Prostate gland (tissue), 2 donors: ENCODE measurements at regions not wholly inside any gene's neighbourhood (a gene's known extent, or its start where the extent isn't known, plus 50 kb on each side); places are given as distances from the start of the nearest gene placed in this dataset.

Experiments
- POLR2A ChIP-seq: fragments of 450-650 bp; IDR thresholded peaks from one replicate; pipeline ENCODE4 v1.6.1; 2016; ENCODE audit warnings: antibody characterized with exemption, mild to moderate bottlenecking
- TF ChIP-seq, protein P1 (sequence below), 4 experiments: fragments of 200-600 bp in 2 of 4; fragments of 450-650 bp in 2 of 4; sonication (generic) in 2 of 4; IDR thresholded peaks; 1 replicate in 3 of 4; 2 replicates in 1 of 4; pipeline ENCODE4 v1.5.1; 2016 to 2019; ENCODE audit warnings: antibody characterized with exemption in 4 of 4, mild to moderate bottlenecking in 2 of 4, moderate library complexity in 2 of 4

DNA sequence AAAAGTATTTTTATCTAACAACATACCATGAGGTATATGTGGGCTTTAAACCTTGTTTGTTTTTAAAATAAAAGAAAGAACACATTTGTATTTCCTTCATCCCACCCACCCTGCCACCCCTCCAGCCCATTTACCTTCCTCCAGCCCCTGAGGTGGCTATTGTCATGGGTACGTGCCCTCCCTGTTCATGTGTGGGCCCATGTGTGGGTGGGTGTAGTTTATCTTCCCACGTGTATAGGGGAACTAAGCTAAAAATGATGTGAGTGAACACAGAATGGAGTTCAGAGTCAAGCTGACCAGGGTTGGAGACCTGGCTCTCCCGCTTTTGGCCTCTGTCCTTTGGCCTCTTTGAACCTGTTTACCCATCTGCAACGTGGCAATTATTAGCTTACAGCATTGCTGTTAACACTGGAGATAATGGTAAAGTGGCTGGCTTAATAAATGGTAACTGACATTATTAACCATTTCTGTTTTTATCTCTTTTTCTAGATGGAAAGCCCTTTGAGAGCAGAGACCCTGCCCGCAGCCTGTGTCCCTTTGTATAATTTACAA is 78.1 kb upstream of the WDR26 start:
- TF ChIP-seq, protein P1, sequence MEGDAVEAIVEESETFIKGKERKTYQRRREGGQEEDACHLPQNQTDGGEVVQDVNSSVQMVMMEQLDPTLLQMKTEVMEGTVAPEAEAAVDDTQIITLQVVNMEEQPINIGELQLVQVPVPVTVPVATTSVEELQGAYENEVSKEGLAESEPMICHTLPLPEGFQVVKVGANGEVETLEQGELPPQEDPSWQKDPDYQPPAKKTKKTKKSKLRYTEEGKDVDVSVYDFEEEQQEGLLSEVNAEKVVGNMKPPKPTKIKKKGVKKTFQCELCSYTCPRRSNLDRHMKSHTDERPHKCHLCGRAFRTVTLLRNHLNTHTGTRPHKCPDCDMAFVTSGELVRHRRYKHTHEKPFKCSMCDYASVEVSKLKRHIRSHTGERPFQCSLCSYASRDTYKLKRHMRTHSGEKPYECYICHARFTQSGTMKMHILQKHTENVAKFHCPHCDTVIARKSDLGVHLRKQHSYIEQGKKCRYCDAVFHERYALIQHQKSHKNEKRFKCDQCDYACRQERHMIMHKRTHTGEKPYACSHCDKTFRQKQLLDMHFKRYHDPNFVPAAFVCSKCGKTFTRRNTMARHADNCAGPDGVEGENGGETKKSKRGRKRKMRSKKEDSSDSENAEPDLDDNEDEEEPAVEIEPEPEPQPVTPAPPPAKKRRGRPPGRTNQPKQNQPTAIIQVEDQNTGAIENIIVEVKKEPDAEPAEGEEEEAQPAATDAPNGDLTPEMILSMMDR (IDR thresholded peaks at IDR 0.05): no peak
- no peak for TF ChIP-seq POLR2A
